ENCODE measurements at regions not wholly inside any gene's neighbourhood (a gene's known extent, or its start where the extent isn't known, plus 50 kb on each side); places are given as distances from the start of the nearest gene placed in this dataset.

GRCh38 chr2:145622285-145622684 is 1102.4 kb upstream of the ZEB2 start:
- no peaks in the 10 kb centered on the region for H3K9me3 Mint-ChIP-seq
- DNase-seq (no peak), ATAC-seq (no peak)
- no peaks in the 10 kb centered on the region for H3K36me3 Mint-ChIP-seq (ENCODE audit: insufficient read depth)
- H3K27me3 Mint-ChIP-seq (ENCODE audit: low read depth) = no peaks in the 10 kb centered on the region
- H3K4me1 Mint-ChIP-seq (ENCODE audit: low read depth) = no peaks in the 10 kb centered on the region
- H3K4me3 Mint-ChIP-seq = no peak overlapping the region

GRCh38 chr2:145617906-145618305 is 1098.0 kb upstream of the ZEB2 start:
- H3K4me3 Mint-ChIP-seq = no peak overlapping the region
- no peaks in the 10 kb centered on the region for H3K36me3 Mint-ChIP-seq (ENCODE audit: insufficient read depth)
- H3K4me1 Mint-ChIP-seq (ENCODE audit: low read depth) = no peaks in the 10 kb centered on the region
- peaks cover 5% of the 10 kb centered on the region for H3K9me3 Mint-ChIP-seq
- no peaks in the 10 kb centered on the region for H3K27me3 Mint-ChIP-seq (ENCODE audit: low read depth)
- DNase-seq (no peak), ATAC-seq (no peak)

- Mint-ChIP-seq H3K4me3 (no peak overlapping the region), H3K4me1 (ENCODE audit: low read depth) (no peaks in the 10 kb centered on the region), H3K9me3 (peaks cover 5% of the 10 kb centered on the region), H3K36me3 (ENCODE audit: insufficient read depth) (no peaks in the 10 kb centered on the region), H3K27me3 (ENCODE audit: low read depth) (no peaks in the 10 kb centered on the region)
- ATAC-seq = no peak
- no peak for DNase-seq
Measured at GRCh38 chr2:145617420-145617819, 1097.5 kb upstream of the ZEB2 start.

GRCh38 chr2:145615626-145616025 is 1095.7 kb upstream of the ZEB2 start:
- Mint-ChIP-seq H3K27me3 (ENCODE audit: low read depth) (no peaks in the 10 kb centered on the region), H3K4me3 (no peak overlapping the region), H3K9me3 (peaks cover 5% of the 10 kb centered on the region), H3K36me3 (ENCODE audit: insufficient read depth) (no peaks in the 10 kb centered on the region), H3K4me1 (ENCODE audit: low read depth) (no peaks in the 10 kb centered on the region)
- ATAC-seq = no peak
- DNase-seq = no peak

- H3K27me3 Mint-ChIP-seq (ENCODE audit: low read depth) = no peaks in the 10 kb centered on the region
- no peaks in the 10 kb centered on the region for H3K4me1 Mint-ChIP-seq (ENCODE audit: low read depth)
- peaks cover 3% of the 10 kb centered on the region for H3K9me3 Mint-ChIP-seq
- H3K4me3 Mint-ChIP-seq = no peak overlapping the region
- no peaks in the 10 kb centered on the region for H3K36me3 Mint-ChIP-seq (ENCODE audit: insufficient read depth)
- no peak for DNase-seq
- ATAC-seq = no peak
Measured at GRCh38 chr2:145609951-145610350, 1090.0 kb upstream of the ZEB2 start.

GRCh38 chr2:145601361-145601925 is 1081.5 kb upstream of the ZEB2 start:
- Mint-ChIP-seq H3K4me3 (no peak overlapping the region), H3K9me3 (no peaks in the 10 kb centered on the region), H3K27me3 (ENCODE audit: low read depth) (no peaks in the 10 kb centered on the region), H3K36me3 (ENCODE audit: insufficient read depth) (no peaks in the 10 kb centered on the region), H3K4me1 (ENCODE audit: low read depth) (no peaks in the 10 kb centered on the region)
- ATAC-seq (no peak), DNase-seq (no peak)

- Mint-ChIP-seq H3K9me3 (no peaks in the 10 kb centered on the region), H3K36me3 (ENCODE audit: insufficient read depth) (no peaks in the 10 kb centered on the region), H3K27me3 (ENCODE audit: low read depth) (no peaks in the 10 kb centered on the region), H3K4me3 (no peak overlapping the region), H3K4me1 (ENCODE audit: low read depth) (no peaks in the 10 kb centered on the region)
- DNase-seq = no peak
- ATAC-seq = no peak
Measured at GRCh38 chr2:145600811-145601210, 1080.9 kb upstream of the ZEB2 start.

GRCh38 chr2:145599756-145600155 is 1079.8 kb upstream of the ZEB2 start:
- Mint-ChIP-seq H3K4me1 (ENCODE audit: low read depth) (no peaks in the 10 kb centered on the region), H3K36me3 (ENCODE audit: insufficient read depth) (no peaks in the 10 kb centered on the region), H3K4me3 (no peak overlapping the region), H3K27me3 (ENCODE audit: low read depth) (no peaks in the 10 kb centered on the region), H3K9me3 (no peaks in the 10 kb centered on the region)
- ATAC-seq (no peak), DNase-seq (no peak)

GRCh38 chr2:145598434-145598833 is 1078.5 kb upstream of the ZEB2 start:
- Mint-ChIP-seq H3K4me3 (no peak overlapping the region), H3K27me3 (ENCODE audit: low read depth) (no peaks in the 10 kb centered on the region), H3K36me3 (ENCODE audit: insufficient read depth) (no peaks in the 10 kb centered on the region), H3K9me3 (no peaks in the 10 kb centered on the region), H3K4me1 (ENCODE audit: low read depth) (no peaks in the 10 kb centered on the region)
- no peak for DNase-seq
- ATAC-seq = no peak

GRCh38 chr2:145597809-145598208 is 1077.9 kb upstream of the ZEB2 start:
- H3K4me1 Mint-ChIP-seq (ENCODE audit: low read depth) = no peaks in the 10 kb centered on the region
- no peaks in the 10 kb centered on the region for H3K36me3 Mint-ChIP-seq (ENCODE audit: insufficient read depth)
- no peaks in the 10 kb centered on the region for H3K27me3 Mint-ChIP-seq (ENCODE audit: low read depth)
- DNase-seq (no peak), ATAC-seq (no peak)
- H3K4me3 Mint-ChIP-seq = no peak overlapping the region
- no peaks in the 10 kb centered on the region for H3K9me3 Mint-ChIP-seq

GRCh38 chr2:145597006-145597405 is 1077.1 kb upstream of the ZEB2 start:
- no peaks in the 10 kb centered on the region for H3K36me3 Mint-ChIP-seq (ENCODE audit: insufficient read depth)
- ATAC-seq = no peak
- no peak overlapping the region for H3K4me3 Mint-ChIP-seq
- H3K9me3 Mint-ChIP-seq = no peaks in the 10 kb centered on the region
- no peak for DNase-seq
- H3K27me3 Mint-ChIP-seq (ENCODE audit: low read depth) = no peaks in the 10 kb centered on the region
- no peaks in the 10 kb centered on the region for H3K4me1 Mint-ChIP-seq (ENCODE audit: low read depth)

GRCh38 chr2:145596416-145596815 is 1076.5 kb upstream of the ZEB2 start:
- H3K4me3 Mint-ChIP-seq = no peak overlapping the region
- no peak for DNase-seq
- H3K9me3 Mint-ChIP-seq = no peaks in the 10 kb centered on the region
- no peaks in the 10 kb centered on the region for H3K27me3 Mint-ChIP-seq (ENCODE audit: low read depth)
- ATAC-seq = no peak
- H3K4me1 Mint-ChIP-seq (ENCODE audit: low read depth) = no peaks in the 10 kb centered on the region
- H3K36me3 Mint-ChIP-seq (ENCODE audit: insufficient read depth) = no peaks in the 10 kb centered on the region

GRCh38 chr2:145595296-145595695 is 1075.4 kb upstream of the ZEB2 start:
- ATAC-seq = no peak
- no peaks in the 10 kb centered on the region for H3K36me3 Mint-ChIP-seq (ENCODE audit: insufficient read depth)
- H3K4me1 Mint-ChIP-seq (ENCODE audit: low read depth) = no peaks in the 10 kb centered on the region
- H3K4me3 Mint-ChIP-seq = no peak overlapping the region
- H3K27me3 Mint-ChIP-seq (ENCODE audit: low read depth) = no peaks in the 10 kb centered on the region
- no peaks in the 10 kb centered on the region for H3K9me3 Mint-ChIP-seq
- DNase-seq = no peak

- Mint-ChIP-seq H3K27me3 (ENCODE audit: low read depth) (no peaks in the 10 kb centered on the region), H3K9me3 (no peaks in the 10 kb centered on the region), H3K4me3 (no peak overlapping the region), H3K4me1 (ENCODE audit: low read depth) (no peaks in the 10 kb centered on the region), H3K36me3 (ENCODE audit: insufficient read depth) (no peaks in the 10 kb centered on the region)
- ATAC-seq = no peak
- no peak for DNase-seq
Measured at GRCh38 chr2:145593991-145594614, 1074.2 kb upstream of the ZEB2 start.

GRCh38 chr2:145593280-145593679 is 1073.4 kb upstream of the ZEB2 start:
- DNase-seq = no peak
- no peak overlapping the region for H3K4me3 Mint-ChIP-seq
- H3K4me1 Mint-ChIP-seq (ENCODE audit: low read depth) = no peaks in the 10 kb centered on the region
- H3K9me3 Mint-ChIP-seq = no peaks in the 10 kb centered on the region
- no peak for ATAC-seq
- H3K27me3 Mint-ChIP-seq (ENCODE audit: low read depth) = no peaks in the 10 kb centered on the region
- no peaks in the 10 kb centered on the region for H3K36me3 Mint-ChIP-seq (ENCODE audit: insufficient read depth)
